Sigmoid colon (tissue), 6 donors: ENCODE measurements at regions not wholly inside any gene's neighbourhood (a gene's known extent, or its start where the extent isn't known, plus 50 kb on each side); places are given as distances from the start of the nearest gene placed in this dataset.
A peak's percentile ranks its signal among the peaks of the same experiment; 100 is the strongest.

ENCODE experiments used
- DNase-seq: peaks from one replicate; pipeline ENCODE4 v3.0.0-alpha.2; 2019
- H3K27ac ChIP-seq, 4 donors: fragments of 200-600 bp; sonication (generic); one replicate each; pipeline ENCODE4 v1.5.1; 2016 to 2019; ENCODE audit warnings: mild to moderate bottlenecking in 1 of 4
- H3K27me3 ChIP-seq, 3 donors: fragments of 200-600 bp; sonication (generic); one replicate each; pipeline ENCODE4 v1.5.1; 2019; ENCODE audit warnings: mild to moderate bottlenecking in 1 of 3
- H3K36me3 ChIP-seq, 4 donors: fragments of 200-600 bp; sonication (generic); one replicate each; pipeline ENCODE4 v1.5.1; 2016 to 2019
- H3K4me1 ChIP-seq, 4 donors: fragments of 200-600 bp; sonication (generic); one replicate each; pipeline ENCODE4 v1.5.1; 2017 to 2019
- H3K4me3 ChIP-seq, 4 donors: fragments of 200-600 bp; sonication (generic); one replicate each; pipeline ENCODE4 v1.5.1; 2017 to 2019; ENCODE audit warnings: mild to moderate bottlenecking in 2 of 4, moderate library complexity in 1 of 4
- H3K9me3 ChIP-seq, 4 donors: fragments of 200-600 bp in 3 of 4; sonication (generic) in 3 of 4; one replicate each; pipeline versions ENCODE4 v1.5.1 to v1.6.1; 2013 to 2019
- CTCF ChIP-seq, 4 experiments: fragments of 450-650 bp in 3 of 4; fragments of 200-600 bp in 1 of 4; IDR thresholded peaks; one replicate each; pipeline ENCODE4 v1.5.1; 2016 to 2019; ENCODE audit warnings: antibody characterized with exemption in 4 of 4, mild to moderate bottlenecking in 3 of 4, moderate library complexity in 2 of 4
- EP300 ChIP-seq, 4 donors: sonication (generic); formaldehyde crosslinking; IDR thresholded peaks; one replicate each; pipeline ENCODE4 v1.6.1; 2017; ENCODE audit warnings: antibody characterized with exemption in 4 of 4
- POLR2A ChIP-seq, 2 donors: fragments of 450-650 bp; IDR thresholded peaks; one replicate each; pipeline ENCODE4 v1.6.1; 2016; ENCODE audit warnings: antibody characterized with exemption in 2 of 2, mild to moderate bottlenecking in 2 of 2, moderate library complexity in 2 of 2
- POLR2AphosphoS5 ChIP-seq, 4 donors: sonication (generic); formaldehyde crosslinking; IDR thresholded peaks; one replicate each; pipeline ENCODE4 v1.6.1; 2017; ENCODE audit warnings: antibody characterized with exemption in 4 of 4
- whole genome bisulfite sequencing, 2 donors: extraction: QIAGEN DNeasy Blood & Tissue Kit; methylation state at CpG; one replicate each; pipeline ENCODE4 v1.1.7; 2013; 5-methylcytosine and 5-hydroxymethylcytosine counted together
- intact Hi-C: fragments of 100-400 bp; cut with DNase I; formaldehyde crosslinking; loops from one replicate; pipeline ENCODE4 v1.15.1; 2023
- donor health status: healthy with polysubstance abuse.
- donor health status: healthy.

GRCh38 chr17:71467719-71468118, 653.1 kb upstream of the SOX9 start:
- Histone ChIP-seq H3K36me3 (no peaks in the 10 kb centered on the region), H3K27me3 (no peaks in the 10 kb centered on the region), H3K27ac (no peak overlapping the region), H3K9me3 (no peaks in the 10 kb centered on the region), H3K4me1 (no peaks in the 10 kb centered on the region), H3K4me3 (no peak overlapping the region)
- intact Hi-C loops: no loop called here
- WGBS, 2 donors: 73 to 83% methylated on average over 2 of the region's 2 CpGs
- DNase-seq: no peak
- no peak for TF ChIP-seq POLR2AphosphoS5 (IDR thresholded peaks at IDR 0.05)
- no peak for TF ChIP-seq POLR2A (IDR thresholded peaks at IDR 0.05)
- no peak for TF ChIP-seq CTCF (IDR thresholded peaks at IDR 0.05)
- TF ChIP-seq EP300 (IDR thresholded peaks at IDR 0.05): no peak

- no peak overlapping the region for H3K27ac ChIP-seq
- no peak overlapping the region for H3K4me3 ChIP-seq
- 67 to 79% methylated on average over 3 of the region's 3 CpGs for WGBS, 2 donors
- H3K27me3 ChIP-seq: no peaks in the 10 kb centered on the region
- H3K4me1 ChIP-seq: no peaks in the 10 kb centered on the region
- no peak for DNase-seq
- intact Hi-C loops: no loop called here
- TF ChIP-seq POLR2AphosphoS5 (IDR thresholded peaks at IDR 0.05): peak in 1 of 4 donors; percentile 10
- TF ChIP-seq POLR2A (IDR thresholded peaks at IDR 0.05): no peak
- TF ChIP-seq CTCF (IDR thresholded peaks at IDR 0.05): no peak
- H3K36me3 ChIP-seq: no peaks in the 10 kb centered on the region
- no peaks in the 10 kb centered on the region for H3K9me3 ChIP-seq
Measured at GRCh38 chr17:71470062-71470461, 650.8 kb upstream of the SOX9 start.

GRCh38 chr17:71472809-71473789, 647.7 kb upstream of the SOX9 start:
- Histone ChIP-seq H3K4me3 (no peak overlapping the region), H3K27me3 (no peaks in the 10 kb centered on the region), H3K27ac (no peak overlapping the region), H3K9me3 (no peaks in the 10 kb centered on the region), H3K4me1 (no peaks in the 10 kb centered on the region), H3K36me3 (no peaks in the 10 kb centered on the region)
- no peak for TF ChIP-seq POLR2AphosphoS5 (IDR thresholded peaks at IDR 0.05)
- no peak for TF ChIP-seq POLR2A (IDR thresholded peaks at IDR 0.05)
- peak in 3 of 4 experiments; percentile 45 to 52 (median 49) for TF ChIP-seq CTCF (IDR thresholded peaks at IDR 0.05)
- TF ChIP-seq EP300 (IDR thresholded peaks at IDR 0.05): no peak
- 24 to 27% methylated on average over 7 of the region's 7 CpGs for WGBS, 2 donors
- DNase-seq: no peak
- intact Hi-C loops: loop anchor here (2.0 kb wide), 1 partner anchor 646 kb away; no protein-coding TSS in a partner anchor

GRCh38 chr17:71477356-71477755, 643.5 kb upstream of the SOX9 start:
- H3K4me1 ChIP-seq: peaks cover 0 to 8% (median 4%) of the 10 kb centered on the region in 4 donors
- DNase-seq: no peak
- H3K4me3 ChIP-seq: no peak overlapping the region
- TF ChIP-seq CTCF (IDR thresholded peaks at IDR 0.05) (no peak), POLR2AphosphoS5 (IDR thresholded peaks at IDR 0.05) (no peak), EP300 (IDR thresholded peaks at IDR 0.05) (no peak), POLR2A (IDR thresholded peaks at IDR 0.05) (no peak)
- WGBS, 2 donors: 77 to 83% methylated on average over 2 of the region's 2 CpGs
- no peaks in the 10 kb centered on the region for H3K36me3 ChIP-seq
- H3K9me3 ChIP-seq: no peaks in the 10 kb centered on the region
- intact Hi-C loops: no loop called here
- H3K27ac ChIP-seq: no peak overlapping the region
- H3K27me3 ChIP-seq: no peaks in the 10 kb centered on the region
